Right lobe of liver (tissue), 6 donors: ENCODE measurements at regions not wholly inside any gene's neighbourhood (a gene's known extent, or its start where the extent isn't known, plus 50 kb on each side); places are given as distances from the start of the nearest gene placed in this dataset.

Source experiments
- ATAC-seq, 4 donors: fragments of 200-7000 bp; cut with Tn5 transposase; one replicate each; pipeline ENCODE4 v1.9.1; 2020; ENCODE audit warnings: mild to moderate bottlenecking in 4 of 4, moderate library complexity in 4 of 4
- DNase-seq, 3 donors: peaks; one replicate each; pipeline ENCODE4 v3.0.0-alpha.2; 2020
- H3K27ac ChIP-seq, 3 donors: fragments of 200-600 bp; one replicate each; pipeline ENCODE4 v1.8.0; 2022
- H3K27me3 ChIP-seq, 2 donors: fragments of 200-600 bp; one replicate each; pipeline ENCODE4 v1.8.0; 2022
- H3K36me3 ChIP-seq, 4 donors: fragments of 200-600 bp; sonication (generic) in 1 of 4; one replicate each; pipeline versions ENCODE4 v1.5.1 to v1.8.0; 2017 to 2022; ENCODE audit warnings: control low read depth in 1 of 4
- H3K4me1 ChIP-seq, 4 donors: fragments of 200-600 bp; sonication (generic) in 1 of 4; one replicate each; pipeline versions ENCODE4 v1.5.1 to v1.8.0; 2017 to 2022; ENCODE audit warnings: control low read depth in 1 of 4
- H3K4me3 ChIP-seq, 3 donors: fragments of 200-600 bp; one replicate each; pipeline ENCODE4 v1.8.0; 2022
- H3K9me3 ChIP-seq, 4 donors: fragments of 200-600 bp; sonication (generic) in 1 of 4; one replicate each; pipeline versions ENCODE4 v1.5.1 to v1.8.0; 2017 to 2022; ENCODE audit warnings: control low read depth in 1 of 4
- POLR2A ChIP-seq: fragments of 450-650 bp; IDR thresholded peaks from one replicate; pipeline ENCODE4 v1.6.1; 2017; ENCODE audit warnings: antibody characterized with exemption, mild to moderate bottlenecking
- WGBS: methylation state at CpG from one replicate; pipeline ENCODE4 v1.1.6; 2018; ENCODE audit warnings: low coverage, low lambda C conversion rate; ENCODE audit not compliant: insufficient coverage; ENCODE audit errors: missing lambda C conversion rate; 5-methylcytosine and 5-hydroxymethylcytosine counted together
- intact Hi-C, 2 donors: fragments of 100-400 bp; cut with DNase I; formaldehyde crosslinking; loops; one replicate each; pipeline versions ENCODE4 v1.11.2 to v1.14.1; 2022
- TF ChIP-seq, protein P1 (sequence below), 4 donors: fragments of 200-600 bp in 3 of 4; fragments of 450-650 bp in 1 of 4; IDR thresholded peaks; one replicate each; pipeline versions ENCODE4 v1.5.1 to v1.8.0; 2016 to 2022; ENCODE audit warnings: antibody characterized with exemption in 4 of 4, mild to moderate bottlenecking in 2 of 4
- donor health status: DM: no; HTN: yes; CAD: no.
- donor health status: DM: no; HTN: no; CAD: no.
- donor health status: DM: no; HTN: no; CAD: no.
- donor health status: DM: no; HTN: yes; CAD: no.
- donor health status: DM: no; HTN: yes; CAD: no.

DNA sequence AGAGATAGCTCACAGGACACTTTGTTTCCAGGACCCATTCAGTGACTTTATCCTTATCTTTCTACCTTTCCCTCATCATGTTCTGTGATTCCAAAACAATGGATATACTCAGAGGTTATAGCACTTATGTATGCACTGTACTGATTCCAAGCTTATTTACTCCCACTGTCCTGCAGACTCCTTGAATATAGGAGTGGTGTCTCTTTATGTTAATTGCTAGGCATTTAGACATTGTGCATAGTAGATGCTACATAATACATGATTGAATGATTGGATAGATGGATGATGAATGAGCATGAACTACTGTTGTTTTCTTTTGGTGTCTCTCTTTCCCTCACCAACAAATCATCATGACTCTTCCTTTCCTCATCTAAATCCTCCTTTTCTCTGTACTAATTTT, 279.1 kb upstream of the RAG2 start:
- Histone ChIP-seq H3K4me3 (no peak overlapping the region), H3K36me3 (no peaks in the 10 kb centered on the region), H3K27me3 (no peaks in the 10 kb centered on the region), H3K27ac (no peak overlapping the region), H3K9me3 (no peaks in the 10 kb centered on the region), H3K4me1 (no peaks in the 10 kb centered on the region)
- TF ChIP-seq POLR2A = no peak
- TF ChIP-seq, protein P1, sequence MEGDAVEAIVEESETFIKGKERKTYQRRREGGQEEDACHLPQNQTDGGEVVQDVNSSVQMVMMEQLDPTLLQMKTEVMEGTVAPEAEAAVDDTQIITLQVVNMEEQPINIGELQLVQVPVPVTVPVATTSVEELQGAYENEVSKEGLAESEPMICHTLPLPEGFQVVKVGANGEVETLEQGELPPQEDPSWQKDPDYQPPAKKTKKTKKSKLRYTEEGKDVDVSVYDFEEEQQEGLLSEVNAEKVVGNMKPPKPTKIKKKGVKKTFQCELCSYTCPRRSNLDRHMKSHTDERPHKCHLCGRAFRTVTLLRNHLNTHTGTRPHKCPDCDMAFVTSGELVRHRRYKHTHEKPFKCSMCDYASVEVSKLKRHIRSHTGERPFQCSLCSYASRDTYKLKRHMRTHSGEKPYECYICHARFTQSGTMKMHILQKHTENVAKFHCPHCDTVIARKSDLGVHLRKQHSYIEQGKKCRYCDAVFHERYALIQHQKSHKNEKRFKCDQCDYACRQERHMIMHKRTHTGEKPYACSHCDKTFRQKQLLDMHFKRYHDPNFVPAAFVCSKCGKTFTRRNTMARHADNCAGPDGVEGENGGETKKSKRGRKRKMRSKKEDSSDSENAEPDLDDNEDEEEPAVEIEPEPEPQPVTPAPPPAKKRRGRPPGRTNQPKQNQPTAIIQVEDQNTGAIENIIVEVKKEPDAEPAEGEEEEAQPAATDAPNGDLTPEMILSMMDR (IDR thresholded peaks at IDR 0.05) = no peak
- ATAC-seq (no peak), DNase-seq (no peak)
- intact Hi-C loops = no loop called here

DNA sequence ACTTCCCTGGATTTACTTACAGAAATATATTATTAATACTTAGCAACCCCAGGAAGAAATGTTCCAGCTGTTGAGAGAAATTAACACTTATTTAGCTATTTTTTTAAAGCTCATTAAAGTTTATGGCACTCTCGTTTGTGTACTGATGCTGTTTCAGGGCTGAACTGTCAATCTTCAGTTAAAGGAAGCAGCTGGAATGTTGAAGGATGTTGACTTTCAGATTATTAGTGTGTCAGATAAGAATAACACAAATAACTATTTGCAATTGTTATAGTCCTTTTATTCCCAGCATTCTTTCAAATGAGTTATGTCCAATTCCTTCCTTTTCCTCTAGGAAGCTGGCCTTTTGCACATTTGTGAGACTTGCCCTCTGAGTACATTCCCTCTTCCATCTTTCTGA, 278.2 kb upstream of the RAG2 start:
- H3K4me3 ChIP-seq = no peak overlapping the region
- intact Hi-C loops = no loop called here
- H3K4me1 ChIP-seq = no peaks in the 10 kb centered on the region
- ATAC-seq = no peak
- H3K9me3 ChIP-seq = no peaks in the 10 kb centered on the region
- WGBS = 13% methylated on average over 1 of the region's 1 CpG
- H3K27me3 ChIP-seq = no peaks in the 10 kb centered on the region
- DNase-seq = no peak
- H3K36me3 ChIP-seq = no peaks in the 10 kb centered on the region
- no peak overlapping the region for H3K27ac ChIP-seq
- TF ChIP-seq, protein P1 (IDR thresholded peaks at IDR 0.05) = no peak
- no peak for TF ChIP-seq POLR2A

DNA sequence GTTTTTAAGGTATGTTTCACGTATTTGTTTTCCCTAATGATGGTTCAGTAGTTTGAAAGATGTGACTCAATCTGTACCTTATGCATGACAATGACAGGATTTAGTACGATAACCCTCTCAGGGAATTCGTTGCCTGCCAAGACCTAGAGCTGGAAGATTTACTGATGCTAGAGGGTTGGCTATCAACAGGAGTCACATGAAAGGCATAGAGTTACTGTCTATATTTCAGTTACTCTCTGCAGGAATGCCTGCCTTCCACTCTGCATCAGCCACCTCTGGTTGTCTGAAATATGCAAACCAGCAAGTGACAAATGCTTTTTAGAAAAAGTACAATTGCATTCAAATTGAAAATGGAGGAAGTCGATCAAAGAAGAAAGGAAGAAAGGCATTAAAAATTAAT, 276.3 kb upstream of the RAG2 start:
- ATAC-seq = no peak
- no peak for TF ChIP-seq POLR2A
- TF ChIP-seq, protein P1 (IDR thresholded peaks at IDR 0.05) = no peak
- 37% methylated on average over 4 of the region's 4 CpGs for WGBS
- no peaks in the 10 kb centered on the region for H3K9me3 ChIP-seq
- H3K27me3 ChIP-seq = no peaks in the 10 kb centered on the region
- no peaks in the 10 kb centered on the region for H3K36me3 ChIP-seq
- no peak overlapping the region for H3K4me3 ChIP-seq
- H3K27ac ChIP-seq = no peak overlapping the region
- DNase-seq = no peak
- intact Hi-C loops = no loop called here
- H3K4me1 ChIP-seq = no peaks in the 10 kb centered on the region

DNA sequence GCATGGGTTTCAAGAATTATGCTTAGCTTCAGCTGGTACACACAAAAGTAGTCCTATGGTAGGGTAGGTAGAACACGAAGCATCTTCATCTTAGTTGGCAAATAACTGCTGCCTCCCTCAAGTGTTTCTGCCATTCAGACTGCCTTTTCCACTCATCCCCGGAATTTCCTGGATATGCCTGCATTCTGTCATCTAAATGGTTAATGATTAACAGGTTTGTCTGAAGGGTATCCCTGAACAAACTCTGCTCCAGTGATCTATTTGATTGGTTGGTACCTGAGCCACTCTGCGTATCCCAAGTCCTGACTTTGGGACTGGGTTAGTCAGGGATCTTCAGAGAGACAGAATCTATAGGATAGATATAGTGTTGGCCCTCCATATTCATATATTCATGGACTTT, 272.3 kb upstream of the RAG2 start:
- DNase-seq (no peak), ATAC-seq (no peak)
- Histone ChIP-seq H3K4me3 (no peak overlapping the region), H3K4me1 (no peaks in the 10 kb centered on the region), H3K36me3 (no peaks in the 10 kb centered on the region), H3K9me3 (no peaks in the 10 kb centered on the region), H3K27me3 (no peaks in the 10 kb centered on the region), H3K27ac (no peak overlapping the region)
- TF ChIP-seq, protein P1 (IDR thresholded peaks at IDR 0.05) = no peak
- TF ChIP-seq POLR2A = no peak
- intact Hi-C loops = no loop called here
- 41% methylated on average over 3 of the region's 3 CpGs for WGBS

DNA sequence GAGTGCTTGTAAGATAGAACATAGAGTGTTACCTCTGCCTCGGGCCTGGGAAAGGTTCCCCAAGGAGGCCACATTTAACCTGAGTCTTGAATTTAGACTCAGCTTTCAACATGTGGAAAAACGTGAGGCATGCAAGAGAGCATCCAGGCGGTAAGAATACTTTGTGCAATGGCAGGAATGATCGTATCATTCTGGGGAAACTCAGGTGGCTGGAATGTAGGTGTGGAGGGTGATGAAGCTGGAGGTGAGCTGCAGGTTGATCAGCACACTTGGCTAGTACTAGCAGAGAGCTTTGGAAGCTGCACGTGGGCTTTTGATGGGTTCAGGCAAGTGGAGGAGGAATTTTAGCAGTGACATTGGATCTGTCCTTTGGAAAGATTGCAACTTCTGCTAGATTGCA, 270.3 kb upstream of the RAG2 start:
- intact Hi-C loops = no loop called here
- Histone ChIP-seq H3K27ac (no peak overlapping the region), H3K4me1 (no peaks in the 10 kb centered on the region), H3K4me3 (no peak overlapping the region), H3K9me3 (no peaks in the 10 kb centered on the region), H3K27me3 (no peaks in the 10 kb centered on the region), H3K36me3 (no peaks in the 10 kb centered on the region)
- no peak for TF ChIP-seq POLR2A
- TF ChIP-seq, protein P1 (IDR thresholded peaks at IDR 0.05) = no peak
- WGBS = 67% methylated on average over 5 of the region's 5 CpGs
- ATAC-seq = no peak
- DNase-seq = no peak
